Cardiac muscle cell (in vitro differentiated cells and primary cell): ENCODE measurements at regions not wholly inside any gene's neighbourhood (a gene's known extent, or its start where the extent isn't known, plus 50 kb on each side); places are given as distances from the start of the nearest gene placed in this dataset.

Source experiments
- DNase-seq, 2 donors: peaks; one replicate each; pipeline versions ENCODE4 v3.0.0 to v3.0.0-alpha.2; 2010 to 2017; ENCODE audit warnings: low read depth in 1 of 2, low spot score in 1 of 2
- H3K27ac ChIP-seq: fragments of 200-600 bp; sonication (generic); 2 replicates; pipeline ENCODE4 v1.5.1; 2016
- H3K27me3 ChIP-seq: fragments of 200-600 bp; sonication (generic); 2 replicates; pipeline ENCODE4 v1.6.0; 2016; ENCODE audit warnings: control low read depth
- H3K36me3 ChIP-seq: fragments of 200-600 bp; sonication (generic); 2 replicates; pipeline ENCODE4 v1.5.1; 2016; ENCODE audit warnings: control low read depth
- H3K4me1 ChIP-seq: fragments of 200-600 bp; sonication (generic); 2 replicates; pipeline ENCODE4 v1.8.1; 2017; ENCODE audit warnings: low read depth, mild to moderate bottlenecking, mixed run types
- H3K4me3 ChIP-seq: fragments of 200-600 bp; sonication (generic); 2 replicates; pipeline ENCODE4 v1.5.1; 2016; ENCODE audit warnings: mild to moderate bottlenecking
- H3K9me3 ChIP-seq: fragments of 200-600 bp; sonication (generic); 2 replicates; pipeline ENCODE4 v1.5.1; 2017; ENCODE audit warnings: low read depth, mild to moderate bottlenecking, control low read depth
- CTCF ChIP-seq: IDR thresholded peaks from 2 replicates; pipeline ENCODE4 v1.5.1; 2012; ENCODE audit warnings: low read depth, mild to moderate bottlenecking, low read length

- no peak overlapping the region for H3K4me3 ChIP-seq
- H3K9me3 ChIP-seq: no peaks in the 10 kb centered on the region
- no peak for DNase-seq
- no peak overlapping the region for H3K27ac ChIP-seq
- H3K27me3 ChIP-seq: no peaks in the 10 kb centered on the region
- H3K36me3 ChIP-seq: no peaks in the 10 kb centered on the region
- H3K4me1 ChIP-seq: no peaks in the 10 kb centered on the region
- TF ChIP-seq CTCF: no peak
These were observed 79.7 kb downstream of the EDN1 start for GRCh38 chr6:12369781-12370262.

GRCh38 chr6:12371151-12371550 lies 81.0 kb downstream of the EDN1 start:
- H3K27ac ChIP-seq: no peak overlapping the region
- no peaks in the 10 kb centered on the region for H3K4me1 ChIP-seq
- DNase-seq: no peak
- H3K36me3 ChIP-seq: no peaks in the 10 kb centered on the region
- H3K4me3 ChIP-seq: no peak overlapping the region
- H3K27me3 ChIP-seq: no peaks in the 10 kb centered on the region
- no peaks in the 10 kb centered on the region for H3K9me3 ChIP-seq
- no peak for TF ChIP-seq CTCF

GRCh38 chr6:12371641-12372146 lies 81.5 kb downstream of the EDN1 start:
- DNase-seq: no peak

GRCh38 chr6:12379181-12379580 lies 89.0 kb downstream of the EDN1 start:
- Histone ChIP-seq H3K9me3 (no peaks in the 10 kb centered on the region), H3K27ac (no peak overlapping the region), H3K4me3 (no peak overlapping the region), H3K27me3 (no peaks in the 10 kb centered on the region), H3K4me1 (no peaks in the 10 kb centered on the region), H3K36me3 (no peaks in the 10 kb centered on the region)
- DNase-seq: no peak
- no peak for TF ChIP-seq CTCF

More at GRCh38 chr6:12371641-12372146, 81.5 kb downstream of the EDN1 start:
- Histone ChIP-seq H3K36me3 (no peaks in the 10 kb centered on the region), H3K4me3 (no peak overlapping the region), H3K27me3 (no peaks in the 10 kb centered on the region), H3K9me3 (no peaks in the 10 kb centered on the region), H3K4me1 (no peaks in the 10 kb centered on the region), H3K27ac (no peak overlapping the region)
- TF ChIP-seq CTCF: no peak

GRCh38 chr6:12381587-12381986 lies 91.4 kb downstream of the EDN1 start:
- H3K36me3 ChIP-seq: no peaks in the 10 kb centered on the region
- no peaks in the 10 kb centered on the region for H3K9me3 ChIP-seq
- DNase-seq: no peak
- no peaks in the 10 kb centered on the region for H3K27me3 ChIP-seq
- TF ChIP-seq CTCF: no peak
- no peak overlapping the region for H3K27ac ChIP-seq
- no peaks in the 10 kb centered on the region for H3K4me1 ChIP-seq
- no peak overlapping the region for H3K4me3 ChIP-seq

- Histone ChIP-seq H3K27ac (no peak overlapping the region), H3K9me3 (no peaks in the 10 kb centered on the region), H3K4me3 (no peak overlapping the region), H3K27me3 (no peaks in the 10 kb centered on the region), H3K4me1 (no peaks in the 10 kb centered on the region), H3K36me3 (no peaks in the 10 kb centered on the region)
- TF ChIP-seq CTCF: no peak
- no peak for DNase-seq
These were observed 93.3 kb downstream of the EDN1 start for GRCh38 chr6:12383448-12383847.
